Right kidney (tissue), 1 donor: ENCODE measurements at regions not wholly inside any gene's neighbourhood (a gene's known extent, or its start where the extent isn't known, plus 50 kb on each side); places are given as distances from the start of the nearest gene placed in this dataset.
"Not testable (repeated sequence)": the region's sequence is repeated elsewhere in the genome, so short reads cannot be mapped to it uniquely, and the experiment has no call there.

Experiments
- DNase-seq: peaks from one replicate; pipeline ENCODE4 v3.0.0-alpha.2; 2016

DNA sequence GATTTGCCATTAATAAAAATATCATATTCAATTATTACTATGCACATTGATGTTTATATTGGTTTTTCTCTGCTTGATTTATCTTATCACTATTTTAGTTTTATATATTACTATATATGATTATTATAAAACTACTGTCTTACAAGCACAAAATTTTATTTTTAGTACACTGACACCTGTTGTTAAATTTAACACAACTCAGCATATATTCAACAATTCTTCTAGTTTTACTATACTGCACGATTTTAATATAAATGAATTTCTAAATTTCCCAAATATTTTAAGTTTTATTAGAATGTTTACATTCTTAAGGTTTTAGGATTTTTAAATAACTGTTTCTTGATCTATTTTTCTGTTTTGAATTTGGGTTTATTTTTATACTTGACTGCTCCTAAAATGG lies 889.8 kb upstream of the GJE1 start:
- DNase-seq: no peak

- DNase-seq: no peak
Observed at GRCh38 chr6:141229296-141229695, 903.4 kb upstream of the GJE1 start.

GRCh38 chr6:141218583-141218982 lies 914.1 kb upstream of the GJE1 start:
- DNase-seq: no peak

GRCh38 chr6:141216726-141217125 lies 916.0 kb upstream of the GJE1 start:
- DNase-seq: no peak

DNA sequence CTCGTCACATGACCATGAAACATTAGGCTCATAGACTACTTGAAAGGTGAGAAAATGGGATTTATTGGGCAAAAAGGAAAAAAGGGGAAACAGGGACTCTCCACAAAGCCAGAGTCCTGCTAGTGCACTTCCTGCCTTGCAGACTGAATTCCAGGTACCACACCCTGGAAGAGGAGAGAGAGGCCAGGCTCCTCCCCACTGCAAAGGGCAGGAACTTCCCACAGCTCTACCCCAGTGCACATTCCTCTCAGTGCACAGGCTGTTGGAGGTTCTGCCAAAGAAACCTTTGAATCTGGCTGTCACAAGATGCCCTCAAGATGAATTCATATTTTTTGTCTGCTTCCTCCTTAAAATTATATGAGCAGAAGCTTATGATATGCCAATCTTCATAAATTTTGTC lies 920.4 kb upstream of the GJE1 start:
- DNase-seq: no peak

DNA sequence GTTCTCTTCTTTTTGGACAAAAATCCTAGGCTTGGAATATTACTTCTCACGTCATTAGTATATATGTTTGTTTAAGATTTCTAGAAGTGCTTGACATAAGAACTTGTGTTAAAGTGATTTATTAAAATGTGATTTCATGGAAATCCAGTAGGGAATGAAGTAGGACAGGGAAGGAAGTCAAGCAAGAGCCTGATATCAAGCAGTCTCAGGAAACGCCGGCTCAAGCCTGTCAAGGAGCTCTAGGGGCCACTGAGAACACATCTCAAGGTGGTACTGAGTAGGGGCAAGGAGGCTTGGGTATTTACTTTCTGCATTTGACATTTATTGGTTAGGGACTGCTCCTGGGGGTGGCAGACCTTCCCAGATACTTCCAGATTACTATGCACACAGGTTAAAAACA lies 920.9 kb upstream of the GJE1 start:
- no peak for DNase-seq

DNA sequence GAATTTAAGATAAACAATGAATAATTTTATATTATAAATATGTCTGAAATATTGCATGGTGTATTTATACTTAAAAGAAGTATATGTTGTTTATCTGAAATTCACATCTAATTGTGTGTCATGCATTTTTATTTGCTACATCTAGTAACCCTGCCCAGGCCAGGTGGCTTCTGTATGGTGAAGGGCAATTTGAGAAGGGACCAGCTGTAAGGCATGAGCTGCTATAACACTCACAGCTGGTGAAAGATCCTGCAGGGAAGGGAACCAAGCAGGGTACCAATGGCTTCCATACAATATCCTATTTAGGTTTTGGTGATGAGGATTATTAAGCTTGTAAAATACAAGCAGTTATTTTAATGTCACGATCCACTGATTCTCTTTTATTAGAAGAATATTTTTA lies 921.8 kb upstream of the GJE1 start:
- no peak for DNase-seq

GRCh38 chr6:141209890-141210289 lies 922.8 kb upstream of the GJE1 start:
- no peak for DNase-seq

- DNase-seq: no peak
Observed at GRCh38 chr6:141208101-141208500, 924.6 kb upstream of the GJE1 start.

GRCh38 chr6:141203902-141204575 lies 928.7 kb upstream of the GJE1 start:
- DNase-seq: no peak

DNA sequence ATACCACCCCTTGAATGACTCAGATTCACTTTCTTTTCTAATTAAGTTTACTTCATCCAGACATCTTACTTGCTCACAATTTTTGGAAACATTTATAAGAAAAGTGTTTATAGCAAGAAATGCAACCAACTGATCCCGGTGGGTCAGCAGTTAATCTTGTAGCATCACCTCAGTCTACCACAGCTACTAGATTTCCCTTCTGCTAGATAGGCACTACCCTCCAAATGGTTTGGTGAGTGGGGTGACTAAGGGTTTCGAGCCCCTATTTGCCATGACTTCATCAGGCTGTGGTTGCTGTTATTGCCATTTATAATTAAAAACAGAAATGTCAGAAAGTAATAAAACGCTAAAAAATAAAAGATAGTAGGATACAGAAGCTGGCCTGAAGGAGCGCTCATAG lies 930.1 kb upstream of the GJE1 start:
- no peak for DNase-seq

GRCh38 chr6:141199074-141199473 lies 933.7 kb upstream of the GJE1 start:
- no peak for DNase-seq

DNA sequence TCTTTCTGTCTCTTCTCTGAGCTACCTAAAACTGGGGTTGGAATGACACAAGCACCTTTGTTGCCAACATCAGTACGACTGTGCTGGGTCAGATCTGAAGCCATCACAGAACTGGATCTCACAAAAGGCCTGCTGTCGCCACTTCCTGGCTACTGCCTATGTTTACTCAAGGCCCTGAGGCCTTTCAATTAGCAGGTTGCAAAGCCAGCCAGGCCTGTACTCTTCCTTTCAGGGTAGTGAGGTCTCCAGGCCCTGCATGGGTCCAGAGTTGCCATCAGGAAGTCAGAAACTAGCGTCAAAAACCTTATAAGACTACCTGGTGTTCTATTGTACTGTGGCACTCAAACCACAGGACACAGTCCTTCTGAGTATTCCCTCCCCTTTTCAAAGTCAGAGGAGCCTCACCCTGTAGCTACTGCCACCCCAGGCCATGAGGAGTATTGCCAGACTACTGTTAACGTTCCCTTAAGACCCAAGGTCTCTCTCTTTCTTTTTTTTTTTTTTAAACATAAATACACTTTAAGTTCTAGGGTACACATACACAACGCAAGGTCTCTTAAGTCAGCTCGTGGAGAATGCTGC lies 937.4 kb upstream of the GJE1 start:
- no peak for DNase-seq

- DNase-seq: no peak
Observed at GRCh38 chr6:141183368-141183767, 949.4 kb upstream of the GJE1 start.

DNA sequence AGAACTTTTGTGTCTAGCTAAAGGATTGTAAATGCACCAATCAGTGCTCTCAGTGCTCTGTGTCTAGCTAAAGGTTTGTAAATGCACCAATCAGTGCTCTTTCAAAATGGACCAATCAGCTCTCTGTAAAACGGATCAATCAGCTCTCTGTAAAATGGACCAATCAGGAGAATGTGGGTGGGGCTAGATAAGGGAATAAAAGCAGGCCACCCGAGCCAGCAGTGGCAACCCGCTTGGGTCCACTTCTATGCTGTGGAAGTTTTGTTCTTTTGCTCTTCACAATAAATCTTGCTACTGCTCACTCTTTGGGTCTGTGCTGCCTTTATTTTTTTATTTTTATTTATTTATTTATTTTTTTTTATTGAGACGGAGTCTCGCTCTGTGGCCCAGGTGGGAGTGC lies 957.3 kb upstream of the GJE1 start:
- not testable (repeated sequence) for DNase-seq

DNA sequence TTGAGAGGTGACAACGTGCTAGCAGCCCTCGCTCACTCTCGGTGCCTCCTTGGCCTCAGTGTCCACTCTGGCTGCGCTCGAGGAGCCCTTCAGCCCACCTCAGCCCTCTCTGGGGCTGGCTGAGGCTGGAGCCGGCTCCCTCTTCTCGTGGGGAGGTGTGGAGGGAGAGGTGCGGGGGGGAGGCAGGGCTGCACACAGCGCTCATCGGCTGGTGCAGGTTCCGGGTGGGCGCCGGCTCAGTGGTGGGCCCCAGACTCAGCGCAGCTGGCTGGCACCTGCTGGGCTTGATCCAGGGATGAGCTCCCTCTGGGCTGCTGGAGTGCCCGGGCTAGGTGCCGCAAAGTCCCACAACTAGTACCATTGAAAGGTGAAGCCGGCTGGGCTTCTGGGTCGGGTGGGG lies 957.8 kb upstream of the GJE1 start:
- no peak for DNase-seq

DNA sequence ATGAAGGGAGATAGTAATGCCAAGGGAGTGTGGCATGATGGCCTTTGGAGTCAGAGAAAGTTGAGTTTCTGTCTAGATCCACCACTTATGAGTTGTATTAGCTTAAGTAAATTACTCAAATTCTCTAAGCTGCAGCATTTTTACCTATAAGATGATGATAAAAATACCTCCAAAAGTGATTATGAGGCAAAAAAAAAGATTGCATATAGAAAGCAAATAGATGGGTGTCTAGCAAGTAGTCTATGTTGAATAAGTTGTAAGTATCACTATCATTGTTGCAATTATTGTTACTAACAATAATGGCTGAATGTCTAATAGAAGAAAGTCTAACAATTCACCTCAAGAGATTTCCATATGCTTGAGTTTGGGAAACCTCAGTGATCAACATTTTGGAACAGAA lies 959.2 kb upstream of the GJE1 start:
- DNase-seq: no peak

DNA sequence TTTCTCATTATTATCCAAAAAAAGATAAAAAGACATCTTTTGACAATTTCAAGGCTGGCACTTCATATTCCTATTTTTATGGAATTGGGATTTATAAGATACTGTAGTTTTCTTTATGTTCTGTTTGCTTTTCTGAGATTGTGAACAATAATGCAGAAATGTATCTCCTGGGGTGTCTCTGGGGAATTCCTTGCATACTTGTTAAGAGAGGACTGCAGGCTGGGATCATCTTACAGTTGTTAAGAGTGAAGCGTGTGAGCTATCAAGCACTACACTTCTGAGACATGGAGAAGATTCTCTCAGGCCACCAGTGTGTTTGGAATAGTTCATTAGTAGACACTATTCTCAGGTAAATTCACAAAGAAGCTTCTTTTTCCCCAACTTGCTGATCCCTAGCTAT lies 963.3 kb upstream of the GJE1 start:
- no peak for DNase-seq

- DNase-seq: no peak
Observed at GRCh38 chr6:141167945-141168344, 964.8 kb upstream of the GJE1 start.

GRCh38 chr6:141165002-141165665 lies 967.6 kb upstream of the GJE1 start:
- DNase-seq: no peak

DNA sequence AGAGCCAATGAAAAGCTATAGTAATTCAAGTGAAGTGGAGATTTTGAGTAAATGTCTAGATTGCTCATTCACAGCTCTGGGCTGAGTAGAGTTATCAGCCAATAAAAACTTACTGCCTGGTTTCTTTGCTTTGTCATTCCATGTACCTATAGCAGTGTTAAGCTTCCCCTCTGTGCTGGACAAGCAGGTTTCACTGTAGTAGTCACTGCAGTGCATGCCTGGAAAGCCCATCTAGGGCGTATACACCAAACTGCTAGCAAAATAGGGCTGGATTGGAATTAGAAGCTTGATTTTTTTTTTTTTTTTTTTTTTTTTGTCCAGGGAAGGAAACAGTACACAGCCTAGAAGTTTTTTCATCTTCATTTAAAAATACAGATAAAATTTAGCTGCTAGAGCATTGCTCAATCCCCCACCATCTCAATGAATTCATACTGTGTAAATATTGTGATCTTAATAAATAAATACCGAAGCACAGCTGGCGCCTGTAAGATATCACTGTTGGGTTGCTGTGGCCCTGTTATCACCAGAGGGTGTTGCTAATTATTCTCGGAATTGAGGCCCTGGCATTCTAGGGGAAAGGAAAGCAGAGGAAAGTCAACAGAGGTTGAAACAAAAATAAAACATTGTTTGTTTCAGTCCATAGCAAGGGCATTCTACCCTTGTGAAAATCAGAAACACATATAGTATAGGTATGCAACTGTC lies 968.5 kb upstream of the GJE1 start:
- DNase-seq: no peak

GRCh38 chr6:141163107-141163506 lies 969.6 kb upstream of the GJE1 start:
- DNase-seq: no peak

DNA sequence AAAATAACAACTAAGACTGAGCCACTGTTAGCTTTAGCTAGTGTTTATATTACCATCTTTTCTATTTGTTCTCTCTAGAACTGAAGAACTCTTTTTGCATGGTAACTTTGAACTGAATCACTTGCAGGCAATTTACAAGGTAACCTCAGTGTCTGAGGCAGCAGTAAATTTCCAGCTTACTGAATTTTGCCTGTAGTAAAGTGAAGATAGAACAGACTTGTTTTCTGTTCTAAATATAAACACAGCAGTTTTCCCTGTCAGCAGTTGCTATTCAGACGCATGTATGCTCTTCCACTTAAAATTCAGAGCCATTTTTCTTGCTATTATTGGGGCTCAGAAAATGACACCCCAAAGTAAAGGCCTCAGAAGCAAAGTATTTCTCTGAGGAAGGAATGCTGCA lies 974.0 kb upstream of the GJE1 start:
- no peak for DNase-seq

DNA sequence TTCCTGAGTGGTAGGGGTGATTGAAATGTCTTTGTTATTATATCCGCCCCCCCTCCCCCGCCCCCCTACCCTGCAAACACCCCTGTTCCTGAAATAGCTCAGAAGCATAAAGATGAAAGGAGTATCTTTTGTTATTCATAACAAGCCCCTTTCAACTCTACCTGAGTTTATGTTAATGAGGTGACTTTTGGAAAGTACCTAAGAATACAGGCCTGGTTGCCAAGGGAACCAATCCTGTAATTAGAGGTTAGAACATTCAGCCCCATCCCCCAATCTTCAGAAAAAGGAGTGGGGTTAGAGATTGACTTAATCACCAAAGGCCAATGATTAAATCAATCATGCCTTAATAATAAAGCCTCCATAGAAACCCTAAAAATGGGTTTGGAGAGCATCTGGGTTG lies 979.2 kb upstream of the GJE1 start:
- no peak for DNase-seq
